ENCODE measurements at regions not wholly inside any gene's neighbourhood (a gene's known extent, or its start where the extent isn't known, plus 50 kb on each side); places are given as distances from the start of the nearest gene placed in this dataset.
A peak's percentile ranks its signal among the peaks of the same experiment; 100 is the strongest.

- DNase-seq: no peak
These were observed 382.8 kb upstream of the HS6ST1 start for GRCh38 chr2:128701418-128701817.

GRCh38 chr2:128702616-128703015, 383.9 kb upstream of the HS6ST1 start:
- DNase-seq: peak in 2 of 4 experiments; percentile 66 to 72

- no peak for DNase-seq
These were observed 389.6 kb upstream of the HS6ST1 start for GRCh38 chr2:128708106-128708816.

GRCh38 chr2:128710242-128710641, 391.6 kb upstream of the HS6ST1 start:
- no peak for DNase-seq

- DNase-seq: peak; percentile 50 to 78 (median 72)
These were observed 392.1 kb upstream of the HS6ST1 start for GRCh38 chr2:128710729-128711128.

- DNase-seq: peak; percentile 54 to 79 (median 70)
These were observed 395.6 kb upstream of the HS6ST1 start for GRCh38 chr2:128714285-128714684.

- DNase-seq: no peak
These were observed 396.2 kb upstream of the HS6ST1 start for GRCh38 chr2:128714851-128715312.

- DNase-seq: no peak
These were observed 396.7 kb upstream of the HS6ST1 start for GRCh38 chr2:128715360-128715759.

- no peak for DNase-seq
These were observed 397.6 kb upstream of the HS6ST1 start for GRCh38 chr2:128716299-128716721.

- no peak for DNase-seq
These were observed 399.4 kb upstream of the HS6ST1 start for GRCh38 chr2:128717758-128718710.

- DNase-seq: no peak
These were observed 401.7 kb upstream of the HS6ST1 start for GRCh38 chr2:128720080-128721022.

- DNase-seq: peak in 3 of 4 experiments; percentile 33 to 63 (median 61)
These were observed 402.4 kb upstream of the HS6ST1 start for GRCh38 chr2:128721096-128721495.

GRCh38 chr2:128722489-128722888, 403.8 kb upstream of the HS6ST1 start:
- DNase-seq: no peak

- no peak for DNase-seq
These were observed 405.9 kb upstream of the HS6ST1 start for GRCh38 chr2:128724547-128724946.

GRCh38 chr2:128724972-128725371, 406.3 kb upstream of the HS6ST1 start:
- no peak for DNase-seq

- DNase-seq: peak; percentile 51 to 75 (median 66)
These were observed 407.6 kb upstream of the HS6ST1 start for GRCh38 chr2:128726236-128726635.

GRCh38 chr2:128726911-128727310, 408.2 kb upstream of the HS6ST1 start:
- DNase-seq: no peak

- DNase-seq: no peak
These were observed 408.7 kb upstream of the HS6ST1 start for GRCh38 chr2:128727404-128727803.

GRCh38 chr2:128727914-128728313, 409.2 kb upstream of the HS6ST1 start:
- peak; percentile 49 to 78 (median 69) for DNase-seq

GRCh38 chr2:128729051-128729450, 410.4 kb upstream of the HS6ST1 start:
- DNase-seq: no peak

- no peak for DNase-seq
These were observed 413.5 kb upstream of the HS6ST1 start for GRCh38 chr2:128731994-128732650.

GRCh38 chr2:128732976-128733431, 414.3 kb upstream of the HS6ST1 start:
- DNase-seq: peak; percentile 76 to 95 (median 89)
